ENCODE measurements at regions not wholly inside any gene's neighbourhood (a gene's known extent, or its start where the extent isn't known, plus 50 kb on each side); places are given as distances from the start of the nearest gene placed in this dataset.

DNA sequence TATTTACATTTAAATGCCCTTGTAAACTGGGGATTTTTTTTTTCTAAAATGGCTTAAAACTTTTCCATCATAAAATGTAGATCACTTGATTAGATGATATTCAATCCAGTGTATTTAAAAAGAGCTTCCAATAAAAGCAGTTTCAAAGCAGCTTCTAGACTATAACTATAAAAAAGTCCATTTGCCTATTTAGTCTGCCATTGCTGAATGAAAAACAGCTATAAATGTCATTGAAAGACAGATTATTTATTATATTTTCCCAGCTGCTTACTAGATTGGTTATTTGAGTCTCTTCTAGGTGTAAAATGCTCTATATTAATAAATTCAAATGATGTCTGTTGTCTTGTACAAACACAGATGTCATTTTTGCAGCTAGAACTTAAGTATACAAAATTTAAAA lies 414.8 kb downstream of the RMST start:
- ChIA-PET CTCF (no interaction called here), POLR2A (no interaction called here), SMC1A (ENCODE audit: uncharacterized antibody, unreplicated experiment) (no interaction called here), RAD21 (ENCODE audit: unreplicated experiment) (no interaction called here)
- no peak overlapping the region for H3K4me2 ChIP-seq (ENCODE audit: control insufficient read depth, insufficient read depth)
- H3K4me1 ChIP-seq (ENCODE audit: control insufficient read depth, insufficient read depth, low read length), result no peaks in the 10 kb centered on the region
- H3K36me3 ChIP-seq (ENCODE audit: control insufficient read depth in 2 of 2, insufficient read depth in 2 of 2, low read length in 1 of 2), result no peaks in the 10 kb centered on the region
- no peaks in the 10 kb centered on the region for H3K9me3 ChIP-seq (replicated peaks; ENCODE audit: control insufficient read depth, insufficient read depth, low read length)
- in situ Hi-C loops (cut with MboI), result no loop called here
- no peak for ATAC-seq
- H3K79me2 ChIP-seq (ENCODE audit: control insufficient read depth, insufficient read depth, low read length), result no peaks in the 10 kb centered on the region
- H3K27me3 ChIP-seq (replicated peaks in 1 of 2; ENCODE audit: control insufficient read depth in 2 of 2, insufficient read depth in 2 of 2, low read length in 1 of 2), result no peaks in the 10 kb centered on the region
- FAIRE-seq, result no peak
- BruUV-seq (replicated peaks), result no TSS peak
- intact Hi-C loops (cut with micrococcal nuclease; ENCODE audit: unreplicated experiment), result no loop called here
- H2AFZ ChIP-seq (ENCODE audit: control insufficient read depth, low read depth, low read length), result no peak overlapping the region
- no peak overlapping the region for H3K4me3 ChIP-seq
- DNase-seq (ENCODE audit: low read depth, low spot score), result no peak
- TF ChIP-seq CHD4 (IDR thresholded peaks at IDR 0.05) (no peak), CBX3 (IDR thresholded peaks at IDR 0.05; ENCODE audit: borderline replicate concordance, low read depth) (no peak), SMAD1 (IDR thresholded peaks at IDR 0.05; ENCODE audit: low read depth, partially characterized antibody) (no peak), EED (IDR thresholded peaks at IDR 0.05; ENCODE audit: low read depth) (no peak), SKIL (IDR thresholded peaks at IDR 0.05; ENCODE audit: low read depth, poor library complexity, severe bottlenecking) (no peak), POLR2AphosphoS2 (IDR thresholded peaks at IDR 0.05; ENCODE audit: low read depth, low read length) (no peak), IRF5 (IDR thresholded peaks at IDR 0.05; ENCODE audit: borderline replicate concordance) (no peak), NFXL1 (IDR thresholded peaks at IDR 0.05; ENCODE audit: borderline replicate concordance) (no peak), RELB (IDR thresholded peaks at IDR 0.05; ENCODE audit: low read depth) (no peak), FOXK2 (IDR thresholded peaks at IDR 0.05) (no peak)
- H3K9ac ChIP-seq (ENCODE audit: control insufficient read depth, insufficient read depth, low read length), result no peak overlapping the region
- no peak overlapping the region for H3K27ac ChIP-seq (ENCODE audit: control insufficient read depth, insufficient read depth)
- no peaks in the 10 kb centered on the region for H4K20me1 ChIP-seq (ENCODE audit: control insufficient read depth, insufficient read depth)
